Ishikawa (cell line): ENCODE measurements at regions not wholly inside any gene's neighbourhood (a gene's known extent, or its start where the extent isn't known, plus 50 kb on each side); places are given as distances from the start of the nearest gene placed in this dataset.

Experiments used
- CEBPB ChIP-seq: IDR thresholded peaks from 2 replicates; pipeline ENCODE4 v1.6.1; 2012
- CREB1 ChIP-seq: IDR thresholded peaks from 2 replicates; pipeline ENCODE4 v1.6.1; 2012; ENCODE audit warnings: low read depth
- EGR1 ChIP-seq: IDR thresholded peaks from 2 replicates; pipeline ENCODE4 v1.6.1; 2012
- EP300 ChIP-seq: IDR thresholded peaks from 2 replicates; pipeline ENCODE4 v1.6.1; 2012; ENCODE audit warnings: borderline replicate concordance
- FOXM1 ChIP-seq: IDR thresholded peaks from 2 replicates; pipeline ENCODE4 v1.6.1; 2012; ENCODE audit warnings: low read depth, borderline replicate concordance
- MAX ChIP-seq: IDR thresholded peaks from 2 replicates; pipeline ENCODE4 v1.6.1; 2012
- NFIC ChIP-seq: IDR thresholded peaks from 2 replicates; pipeline ENCODE4 v1.6.1; 2012
- RAD21 ChIP-seq: IDR thresholded peaks from 2 replicates; pipeline ENCODE4 v1.6.1; 2012; ENCODE audit warnings: low read depth
- REST ChIP-seq: IDR thresholded peaks from 2 replicates; pipeline ENCODE4 v1.6.1; 2012; ENCODE audit warnings: low read depth, mild to moderate bottlenecking
- TAF1 ChIP-seq: IDR thresholded peaks from 2 replicates; pipeline ENCODE4 v1.6.1; 2012; ENCODE audit warnings: low read depth, mild to moderate bottlenecking
- TCF12 ChIP-seq: IDR thresholded peaks from 2 replicates; pipeline ENCODE4 v1.6.1; 2012; ENCODE audit warnings: low read depth
- TEAD4 ChIP-seq: IDR thresholded peaks from 2 replicates; pipeline ENCODE4 v1.6.1; 2012
- USF1 ChIP-seq: IDR thresholded peaks from 2 replicates; pipeline ENCODE4 v1.6.1; 2012
- YY1 ChIP-seq: IDR thresholded peaks from 2 replicates; pipeline ENCODE4 v1.6.1; 2012; ENCODE audit warnings: low read depth
- ZBTB7A ChIP-seq: IDR thresholded peaks from 2 replicates; pipeline ENCODE4 v1.6.1; 2012; ENCODE audit warnings: low read depth

- TF ChIP-seq TEAD4 (no peak), REST (no peak), MAX (no peak), YY1 (no peak), ZBTB7A (no peak), CEBPB (no peak), EGR1 (no peak), NFIC (no peak), USF1 (no peak), FOXM1 (no peak), TCF12 (no peak), RAD21 (no peak)
Observed at GRCh38 chr13:80630685-80631121, 289.8 kb upstream of the SPRY2 start.

- no peak for TF ChIP-seq YY1
Observed at GRCh38 chr13:80618781-80619180, 277.9 kb upstream of the SPRY2 start.

- no peak for TF ChIP-seq TCF12
Observed at GRCh38 chr13:80612804-80613203, 271.9 kb upstream of the SPRY2 start.

GRCh38 chr13:80611310-80611709, 270.4 kb upstream of the SPRY2 start:
- TF ChIP-seq EGR1 (no peak), MAX (no peak)

- no peak for TF ChIP-seq RAD21
- no peak for TF ChIP-seq USF1
- TF ChIP-seq TEAD4: no peak
- no peak for TF ChIP-seq YY1
- no peak for TF ChIP-seq CREB1
- no peak for TF ChIP-seq MAX
Observed at GRCh38 chr13:80605716-80606115, 264.8 kb upstream of the SPRY2 start.

GRCh38 chr13:80605011-80605410, 264.1 kb upstream of the SPRY2 start:
- no peak for TF ChIP-seq FOXM1
- no peak for TF ChIP-seq MAX

- TF ChIP-seq CREB1 (no peak), TAF1 (no peak), NFIC (no peak), FOXM1 (no peak), MAX (no peak), TEAD4 (no peak), ZBTB7A (no peak), EGR1 (no peak), YY1 (no peak), RAD21 (no peak), USF1 (no peak), CEBPB (no peak), EP300 (no peak), REST (no peak), TCF12 (no peak)
Observed at GRCh38 chr13:80604098-80604497, 263.2 kb upstream of the SPRY2 start.
